K562 (cell line): ENCODE measurements at regions not wholly inside any gene's neighbourhood (a gene's known extent, or its start where the extent isn't known, plus 50 kb on each side); places are given as distances from the start of the nearest gene placed in this dataset.

ENCODE experiments used
- CHD2 ChIP-seq: IDR thresholded peaks from 2 replicates; pipeline ENCODE4 v1.6.1; 2011; ENCODE audit warnings: low read depth, low read length
- CTCF ChIP-seq, 3 experiments: IDR thresholded peaks in 2 of 3; conservative IDR thresholded peaks in 1 of 3; 2 replicates each; pipeline ENCODE4 v1.5.1; 2011 to 2012; ENCODE audit warnings: low read length in 3 of 3, mild to moderate bottlenecking in 3 of 3, control low read depth in 2 of 3, improper control_type of control experiment in 1 of 3, inconsistent platforms in 1 of 3, low read depth in 1 of 3, mixed read lengths in 1 of 3, moderate library complexity in 1 of 3; ENCODE audit not compliant: insufficient read depth in 2 of 3
- GATA2 ChIP-seq: sonication (generic); formaldehyde crosslinking; IDR thresholded peaks from 2 replicates; pipeline ENCODE4 v1.4.0; 2020; ENCODE audit warnings: mild to moderate bottlenecking, missing genetic modification reagents
- NCOR1 ChIP-seq: fragments of 450-650 bp; IDR thresholded peaks from 2 replicates; pipeline ENCODE4 v1.6.1; 2016; ENCODE audit warnings: mild to moderate bottlenecking, moderate library complexity
- POLR2A ChIP-seq: fragments of 450-650 bp; conservative IDR thresholded peaks from 2 replicates; pipeline ENCODE4 v1.6.1; 2016
- XRCC4 ChIP-seq: IDR thresholded peaks from one replicate; pipeline ENCODE4 v1.6.1; 2011; ENCODE audit not compliant: insufficient read depth, insufficient read length; ENCODE audit errors: extremely low read depth
- ZNF778 ChIP-seq: fragments of 450-650 bp; formaldehyde crosslinking; IDR thresholded peaks from 2 replicates; pipeline ENCODE4 v1.4.0; 2020; ENCODE audit warnings: mild to moderate bottlenecking, moderate library complexity
- TF ChIP-seq, protein P1 (sequence below): sonication (generic); formaldehyde crosslinking; IDR thresholded peaks from 2 replicates; pipeline ENCODE4 v1.8.0; 2022; ENCODE audit warnings: mild to moderate bottlenecking, missing genetic modification reagents, borderline replicate concordance
- TF ChIP-seq, protein P2 (sequence below): conservative IDR thresholded peaks from 2 replicates; pipeline ENCODE4 v1.6.1; 2011; ENCODE audit warnings: low read depth, mild to moderate bottlenecking, low read length; ENCODE audit not compliant: control insufficient read depth

DNA sequence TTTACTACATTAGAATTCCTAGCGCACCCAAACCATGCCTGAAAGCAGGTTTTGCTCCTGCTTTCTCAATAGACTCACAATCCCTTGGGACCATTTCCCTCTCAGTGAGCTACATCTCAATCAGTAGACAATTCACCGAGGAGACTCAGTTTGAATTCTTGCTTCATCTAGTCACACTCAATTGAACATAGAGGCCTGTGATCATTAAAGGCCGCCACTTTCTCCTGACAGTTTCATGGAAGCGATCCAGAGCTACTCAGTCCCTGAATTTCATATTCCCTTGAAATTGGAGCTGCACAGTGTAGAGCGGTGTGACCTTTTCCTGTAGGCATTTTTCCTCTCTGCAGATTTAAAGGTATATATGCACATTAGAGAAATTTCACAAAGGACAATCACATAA lies 193.9 kb upstream of the SPOCK3 start:
- TF ChIP-seq XRCC4 (no peak), GATA2 (CRISPR knock-in tag) (no peak), ZNF778 (CRISPR knock-in tag) (no peak), CTCF (IDR thresholded peaks at IDR 0.05 in 2 of 3, conservative IDR thresholded peaks at IDR 0.05 in 1 of 3; ENCODE audit: insufficient read depth in 2 of 3, low read depth in 1 of 3, low read length in 3 of 3) (no peak), POLR2A (no peak), CHD2 (no peak), NCOR1 (no peak)
- TF ChIP-seq, protein P1, sequence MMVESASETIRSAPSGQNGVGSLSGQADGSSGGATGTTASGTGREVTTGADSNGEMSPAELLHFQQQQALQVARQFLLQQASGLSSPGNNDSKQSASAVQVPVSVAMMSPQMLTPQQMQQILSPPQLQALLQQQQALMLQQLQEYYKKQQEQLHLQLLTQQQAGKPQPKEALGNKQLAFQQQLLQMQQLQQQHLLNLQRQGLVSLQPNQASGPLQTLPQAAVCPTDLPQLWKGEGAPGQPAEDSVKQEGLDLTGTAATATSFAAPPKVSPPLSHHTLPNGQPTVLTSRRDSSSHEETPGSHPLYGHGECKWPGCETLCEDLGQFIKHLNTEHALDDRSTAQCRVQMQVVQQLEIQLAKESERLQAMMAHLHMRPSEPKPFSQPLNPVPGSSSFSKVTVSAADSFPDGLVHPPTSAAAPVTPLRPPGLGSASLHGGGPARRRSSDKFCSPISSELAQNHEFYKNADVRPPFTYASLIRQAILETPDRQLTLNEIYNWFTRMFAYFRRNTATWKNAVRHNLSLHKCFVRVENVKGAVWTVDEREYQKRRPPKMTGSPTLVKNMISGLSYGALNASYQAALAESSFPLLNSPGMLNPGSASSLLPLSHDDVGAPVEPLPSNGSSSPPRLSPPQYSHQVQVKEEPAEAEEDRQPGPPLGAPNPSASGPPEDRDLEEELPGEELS (CRISPR knock-in tag): no peak
- TF ChIP-seq, protein P2, sequence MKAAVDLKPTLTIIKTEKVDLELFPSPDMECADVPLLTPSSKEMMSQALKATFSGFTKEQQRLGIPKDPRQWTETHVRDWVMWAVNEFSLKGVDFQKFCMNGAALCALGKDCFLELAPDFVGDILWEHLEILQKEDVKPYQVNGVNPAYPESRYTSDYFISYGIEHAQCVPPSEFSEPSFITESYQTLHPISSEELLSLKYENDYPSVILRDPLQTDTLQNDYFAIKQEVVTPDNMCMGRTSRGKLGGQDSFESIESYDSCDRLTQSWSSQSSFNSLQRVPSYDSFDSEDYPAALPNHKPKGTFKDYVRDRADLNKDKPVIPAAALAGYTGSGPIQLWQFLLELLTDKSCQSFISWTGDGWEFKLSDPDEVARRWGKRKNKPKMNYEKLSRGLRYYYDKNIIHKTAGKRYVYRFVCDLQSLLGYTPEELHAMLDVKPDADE: no peak
